Spleen (tissue), 7 donors: ENCODE measurements at regions not wholly inside any gene's neighbourhood (a gene's known extent, or its start where the extent isn't known, plus 50 kb on each side); places are given as distances from the start of the nearest gene placed in this dataset.

Experiments used
- CTCF ChIP-seq, 11 experiments: fragments of 200-600 bp in 7 of 11; fragments of 450-650 bp in 4 of 11; sonication (generic) in 4 of 11; IDR thresholded peaks in 8 of 11; conservative IDR thresholded peaks in 3 of 11; 1 replicate in 7 of 11; 2 replicates in 4 of 11; pipeline versions ENCODE4 v1.4.0 to v1.8.0; 2016 to 2021; ENCODE audit warnings: antibody characterized with exemption in 11 of 11, inconsistent platforms in 4 of 11, mild to moderate bottlenecking in 1 of 11
- POLR2A ChIP-seq, 3 donors: fragments of 450-650 bp; IDR thresholded peaks; one replicate each; pipeline ENCODE4 v1.5.1; 2017; ENCODE audit warnings: antibody characterized with exemption in 3 of 3, mild to moderate bottlenecking in 1 of 3
- POLR2AphosphoS5 ChIP-seq, 3 donors: sonication (generic); formaldehyde crosslinking; IDR thresholded peaks; one replicate each; pipeline ENCODE4 v1.5.1; 2017; ENCODE audit warnings: antibody characterized with exemption in 3 of 3
- donor health status: DM: no; HTN: no; CAD: no; lungs with moderate emphysema.
- donor health status: DM: no; HTN: no; CAD: no.
- donor health status: DM: no; HTN: no; CAD: no.

DNA sequence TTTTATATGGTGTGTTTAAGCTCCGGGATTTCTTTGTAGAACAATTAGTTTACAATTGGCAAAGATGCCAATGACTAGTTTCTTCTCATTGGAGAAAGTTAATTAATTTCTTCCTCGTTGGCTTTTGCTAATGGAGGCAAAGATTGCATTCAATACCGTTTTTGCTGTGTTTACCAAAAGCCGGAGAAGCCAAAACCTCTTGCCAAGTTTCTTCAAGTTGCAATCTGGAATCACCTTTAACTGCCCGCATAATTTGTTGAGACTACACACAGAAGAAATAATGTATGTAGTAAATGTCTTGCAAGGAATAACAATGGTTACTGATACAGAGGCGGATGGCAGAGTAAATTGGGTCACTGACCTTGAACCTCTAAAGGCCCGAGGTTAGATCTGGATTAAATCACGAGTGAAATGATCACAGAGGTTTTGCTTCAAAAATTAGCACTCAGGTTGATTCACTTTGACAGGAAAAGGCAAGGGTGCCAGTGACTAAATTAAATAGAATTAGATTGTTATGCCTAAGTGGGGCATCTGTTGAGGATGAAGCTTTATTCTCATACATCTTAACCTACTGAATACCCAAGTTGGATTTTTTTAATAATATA lies 732.1 kb upstream of the NR2F2 start:
- no peak for TF ChIP-seq CTCF (IDR thresholded peaks at IDR 0.05 in 8 of 11, conservative IDR thresholded peaks at IDR 0.05 in 3 of 11)
- no peak for TF ChIP-seq POLR2A (IDR thresholded peaks at IDR 0.05)
- TF ChIP-seq POLR2AphosphoS5 (IDR thresholded peaks at IDR 0.05) = no peak
